ENCODE measurements at regions not wholly inside any gene's neighbourhood (a gene's known extent, or its start where the extent isn't known, plus 50 kb on each side); places are given as distances from the start of the nearest gene placed in this dataset.

- Histone ChIP-seq H3K4me3 (ENCODE audit: insufficient read depth, low read length) (no peak overlapping the region), H3K36me3 (ENCODE audit: insufficient read depth, low read length) (no peaks in the 10 kb centered on the region), H3K27ac (ENCODE audit: low read depth, low read length) (no peak overlapping the region), H4K20me1 (ENCODE audit: insufficient read depth, low read length) (no peaks in the 10 kb centered on the region), H3K79me2 (ENCODE audit: insufficient read depth, low read length) (no peaks in the 10 kb centered on the region), H2AFZ (ENCODE audit: low read length) (no peak overlapping the region), H3K4me1 (ENCODE audit: insufficient read depth, low read length) (peaks cover 14% of the 10 kb centered on the region), H3K27me3 (ENCODE audit: insufficient read depth, low read length) (no peaks in the 10 kb centered on the region), H3K9me3 (ENCODE audit: low read depth, low read length) (no peaks in the 10 kb centered on the region), H3K4me2 (ENCODE audit: insufficient read depth, low read length) (no peak overlapping the region)
- TF ChIP-seq CTCF (IDR thresholded peaks at IDR 0.05; ENCODE audit: extremely low read depth, low read depth, low read length) = no peak
- DNase-seq (ENCODE audit: insufficient read length, low spot score, missing footprints) = no peak
These were observed 234.3 kb upstream of the IGFBP3 start for GRCh38 chr7:46155367-46155766.

GRCh38 chr7:46153951-46154787 lies 233.1 kb upstream of the IGFBP3 start:
- H4K20me1 ChIP-seq (ENCODE audit: insufficient read depth, low read length) = no peaks in the 10 kb centered on the region
- H3K79me2 ChIP-seq (ENCODE audit: insufficient read depth, low read length) = no peaks in the 10 kb centered on the region
- H3K9me3 ChIP-seq (ENCODE audit: low read depth, low read length) = no peaks in the 10 kb centered on the region
- peaks cover 8% of the 10 kb centered on the region for H3K4me1 ChIP-seq (ENCODE audit: insufficient read depth, low read length)
- no peaks in the 10 kb centered on the region for H3K27me3 ChIP-seq (ENCODE audit: insufficient read depth, low read length)
- H3K27ac ChIP-seq (ENCODE audit: low read depth, low read length) = no peak overlapping the region
- no peak for TF ChIP-seq CTCF (IDR thresholded peaks at IDR 0.05; ENCODE audit: extremely low read depth, low read depth, low read length)
- no peak overlapping the region for H2AFZ ChIP-seq (ENCODE audit: low read length)
- H3K4me3 ChIP-seq (ENCODE audit: insufficient read depth, low read length) = no peak overlapping the region
- H3K4me2 ChIP-seq (ENCODE audit: insufficient read depth, low read length) = no peak overlapping the region
- DNase-seq (ENCODE audit: insufficient read length, low spot score, missing footprints) = no peak
- H3K36me3 ChIP-seq (ENCODE audit: insufficient read depth, low read length) = no peaks in the 10 kb centered on the region

GRCh38 chr7:46153583-46153950 lies 232.5 kb upstream of the IGFBP3 start:
- Histone ChIP-seq H3K36me3 (ENCODE audit: insufficient read depth, low read length) (no peaks in the 10 kb centered on the region), H2AFZ (ENCODE audit: low read length) (no peak overlapping the region), H3K4me3 (ENCODE audit: insufficient read depth, low read length) (no peak overlapping the region), H3K79me2 (ENCODE audit: insufficient read depth, low read length) (no peaks in the 10 kb centered on the region), H4K20me1 (ENCODE audit: insufficient read depth, low read length) (no peaks in the 10 kb centered on the region), H3K4me1 (ENCODE audit: insufficient read depth, low read length) (peaks cover 8% of the 10 kb centered on the region), H3K9me3 (ENCODE audit: low read depth, low read length) (no peaks in the 10 kb centered on the region), H3K27me3 (ENCODE audit: insufficient read depth, low read length) (no peaks in the 10 kb centered on the region), H3K4me2 (ENCODE audit: insufficient read depth, low read length) (no peak overlapping the region), H3K27ac (ENCODE audit: low read depth, low read length) (no peak overlapping the region)
- TF ChIP-seq CTCF (IDR thresholded peaks at IDR 0.05; ENCODE audit: extremely low read depth, low read depth, low read length) = no peak
- no peak for DNase-seq (ENCODE audit: insufficient read length, low spot score, missing footprints)

GRCh38 chr7:46152696-46153095 lies 231.6 kb upstream of the IGFBP3 start:
- Histone ChIP-seq H3K4me2 (ENCODE audit: insufficient read depth, low read length) (no peak overlapping the region), H3K36me3 (ENCODE audit: insufficient read depth, low read length) (no peaks in the 10 kb centered on the region), H2AFZ (ENCODE audit: low read length) (no peak overlapping the region), H3K4me3 (ENCODE audit: insufficient read depth, low read length) (no peak overlapping the region), H3K27ac (ENCODE audit: low read depth, low read length) (no peak overlapping the region), H3K9me3 (ENCODE audit: low read depth, low read length) (no peaks in the 10 kb centered on the region), H3K79me2 (ENCODE audit: insufficient read depth, low read length) (no peaks in the 10 kb centered on the region), H3K4me1 (ENCODE audit: insufficient read depth, low read length) (peaks cover 8% of the 10 kb centered on the region), H3K27me3 (ENCODE audit: insufficient read depth, low read length) (no peaks in the 10 kb centered on the region), H4K20me1 (ENCODE audit: insufficient read depth, low read length) (no peaks in the 10 kb centered on the region)
- TF ChIP-seq CTCF (IDR thresholded peaks at IDR 0.05; ENCODE audit: extremely low read depth, low read depth, low read length) = no peak
- no peak for DNase-seq (ENCODE audit: insufficient read length, low spot score, missing footprints)

Data from osteoblast (primary cell).